GM20000 (cell line): ENCODE measurements at regions not wholly inside any gene's neighbourhood (a gene's known extent, or its start where the extent isn't known, plus 50 kb on each side); places are given as distances from the start of the nearest gene placed in this dataset.
"Not testable (repeated sequence)": the region's sequence is repeated elsewhere in the genome, so short reads cannot be mapped to it uniquely, and the experiment has no call there.

Experiments used
- DNase-seq: peaks from one replicate; pipeline ENCODE4 v3.0.0; 2012; ENCODE audit warnings: low spot score
- CTCF ChIP-seq: IDR thresholded peaks from 2 replicates; pipeline ENCODE4 v1.5.1; 2012; ENCODE audit warnings: mild to moderate bottlenecking, control low read depth; ENCODE audit errors: extremely low read depth, missing control alignments

DNA sequence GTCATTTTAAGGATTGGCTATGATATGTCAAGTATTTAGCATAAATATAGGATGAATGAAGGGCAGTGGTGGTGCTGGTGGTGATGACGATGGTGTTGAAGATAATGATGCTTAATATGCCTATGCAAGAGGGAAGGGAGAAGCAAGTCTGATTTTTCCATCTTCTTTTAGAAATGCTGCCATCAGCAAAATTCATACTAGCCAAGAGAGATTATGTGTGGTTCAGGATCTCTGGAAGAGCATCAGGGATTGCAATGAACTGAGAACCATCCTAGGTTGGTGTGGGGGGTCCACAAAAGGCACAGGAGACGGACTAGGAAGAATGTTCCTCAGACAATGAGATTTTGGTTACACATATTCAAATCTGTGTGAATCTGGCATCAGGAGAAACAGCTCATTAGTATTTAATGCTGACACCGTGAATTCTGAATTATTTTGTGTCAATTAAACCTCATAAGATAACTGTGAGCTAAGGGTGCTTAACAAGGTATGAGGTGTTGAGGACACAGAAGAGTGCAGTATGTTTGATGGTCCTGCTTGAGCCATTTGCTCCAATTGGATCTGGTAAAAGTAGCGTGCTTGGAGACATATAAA, 1120.8 kb upstream of the GOT2 start:
- no peak for TF ChIP-seq CTCF
- DNase-seq: no peak

DNA sequence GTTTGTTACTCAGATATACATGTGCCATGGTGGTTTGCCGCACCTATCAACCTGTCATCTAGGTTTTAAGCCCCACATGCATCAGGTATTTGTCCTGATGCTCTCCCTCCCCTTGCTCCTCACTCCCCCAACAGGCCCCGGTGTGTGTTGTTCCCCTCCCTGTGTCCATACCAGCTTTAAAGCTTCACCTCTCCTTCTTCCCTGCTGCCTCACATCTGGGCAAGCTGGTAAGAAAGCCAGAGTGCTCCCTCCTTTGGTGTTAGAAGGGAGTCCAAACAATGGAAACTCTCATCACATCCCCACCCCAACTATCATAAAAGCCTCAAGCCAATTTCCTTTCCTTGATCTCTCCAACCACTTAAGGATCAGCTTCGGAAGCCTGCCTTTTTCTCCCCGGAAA, 1115.6 kb upstream of the GOT2 start:
- no peak for DNase-seq
- TF ChIP-seq CTCF: no peak

GRCh38 chr16:59848296-59848695, 1114.2 kb upstream of the GOT2 start:
- DNase-seq: no peak
- TF ChIP-seq CTCF: no peak

DNA sequence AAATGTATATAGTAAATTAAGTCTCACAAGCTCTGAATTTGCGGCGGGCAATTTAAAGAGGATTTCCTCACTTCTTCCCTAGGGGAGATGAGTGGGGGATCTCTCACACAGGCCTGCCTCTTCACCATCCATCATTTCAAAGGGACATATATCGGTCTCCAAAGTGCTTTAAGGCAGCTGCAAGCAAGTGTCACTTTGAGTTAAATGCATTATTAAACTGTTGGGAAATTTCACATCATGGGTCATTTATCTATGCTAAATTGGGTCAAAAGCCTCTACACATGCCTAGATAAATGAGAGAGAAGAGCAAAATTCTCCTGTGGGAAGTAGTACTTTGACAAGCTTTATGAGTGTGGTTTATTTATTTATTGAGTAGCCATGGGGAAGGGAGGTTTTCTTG, 1106.1 kb upstream of the GOT2 start:
- TF ChIP-seq CTCF: no peak
- DNase-seq: no peak

- no peak for DNase-seq
- no peak for TF ChIP-seq CTCF
These were observed 1092.7 kb upstream of the GOT2 start for GRCh38 chr16:59826767-59827166.

DNA sequence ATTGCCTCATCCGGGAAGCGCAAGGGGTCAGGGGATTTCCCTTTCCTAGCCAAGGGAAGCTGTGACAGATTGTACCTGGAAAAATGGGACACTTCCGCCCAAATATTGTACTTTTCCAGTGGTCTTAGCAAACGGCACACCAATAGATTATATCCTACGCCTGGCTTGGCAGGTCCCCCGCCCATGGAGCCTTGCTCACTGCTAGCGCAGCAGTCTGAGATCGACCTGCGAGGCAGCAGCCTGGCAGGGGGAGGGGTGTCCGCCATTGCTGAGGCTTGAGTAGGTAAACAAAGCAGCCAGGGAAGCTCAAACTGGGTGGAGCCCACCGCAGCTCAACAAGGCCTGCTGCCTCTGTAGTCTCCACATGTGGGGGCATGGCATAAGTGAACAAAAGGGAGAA, 1075.4 kb upstream of the GOT2 start:
- not testable (repeated sequence) for DNase-seq

DNA sequence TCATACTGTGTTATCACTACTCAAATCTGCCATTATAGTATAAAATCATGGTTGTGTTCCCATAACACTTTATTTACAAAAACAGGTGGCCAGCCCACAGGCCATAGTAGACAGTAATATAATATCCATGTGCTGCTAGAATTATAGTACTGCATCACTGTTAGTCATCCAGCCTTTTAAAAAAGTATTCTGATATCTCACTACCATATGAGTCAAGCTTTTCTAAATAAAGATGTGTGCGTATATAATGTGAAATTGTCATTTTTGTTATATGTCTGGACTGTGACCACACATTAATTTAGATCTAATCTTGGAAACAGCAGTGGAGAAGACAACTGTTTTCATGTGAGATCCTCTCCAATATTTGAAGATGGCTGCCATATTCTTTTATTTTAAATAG, 1049.1 kb upstream of the GOT2 start:
- TF ChIP-seq CTCF: no peak
- no peak for DNase-seq

GRCh38 chr16:59773330-59773729, 1039.2 kb upstream of the GOT2 start:
- TF ChIP-seq CTCF: no peak

More at GRCh38 chr16:59773330-59773729, 1039.2 kb upstream of the GOT2 start:
- DNase-seq: no peak
